ENCODE measurements at regions not wholly inside any gene's neighbourhood (a gene's known extent, or its start where the extent isn't known, plus 50 kb on each side); places are given as distances from the start of the nearest gene placed in this dataset.
A peak's percentile ranks its signal among the peaks of the same experiment; 100 is the strongest.

DNA sequence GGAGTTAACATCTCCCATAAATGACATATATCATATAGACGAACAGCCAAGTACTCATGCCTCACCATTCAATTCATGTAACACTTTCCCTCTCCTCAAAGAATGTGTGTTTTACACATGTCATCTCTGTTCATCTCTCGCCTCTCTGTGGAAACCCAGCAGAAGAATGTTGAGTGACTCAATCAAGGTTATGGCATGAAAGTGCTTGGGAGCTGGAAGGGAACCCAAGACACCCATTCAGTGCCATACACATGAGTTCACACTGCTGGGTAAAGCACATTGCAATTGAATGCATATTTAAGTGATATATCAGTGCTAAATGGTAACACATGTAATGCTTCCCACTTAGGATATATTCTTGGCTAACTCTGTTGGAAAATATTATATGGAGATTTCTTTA is 322.9 kb downstream of the PTEN start:
- Histone ChIP-seq H3K9ac (no peak overlapping the region), H3K27me3 (replicated peaks; ENCODE audit: insufficient read depth) (no peaks in the 10 kb centered on the region), H3F3A (ENCODE audit: insufficient read depth) (0 out of 2 replicates have a peak, but pooled peaks cover 6% of the 10 kb centered on the region), H3K4me1 (ENCODE audit: insufficient read depth) (peaks cover 14% of the 10 kb centered on the region), H2AFZ (no peak overlapping the region), H3K4me3 (0 out of 2 replicates have a peak overlapping the region, but pooled peaks have one; percentile 26), H3K36me3 (ENCODE audit: low read depth) (no peaks in the 10 kb centered on the region), H3K79me2 (ENCODE audit: insufficient read depth) (no peaks in the 10 kb centered on the region), H4K20me1 (ENCODE audit: insufficient read depth) (no peaks in the 10 kb centered on the region), H3K9me2 (ENCODE audit: insufficient read depth) (no peaks in the 10 kb centered on the region; the same call in 1 of the 2 replicates), H3K4me2 (ENCODE audit: unreplicated experiment) (peak overlapping the region; percentile 75), H3K9me3 (ENCODE audit: low read depth) (no peaks in the 10 kb centered on the region), H3K27ac (peak overlapping the region; percentile 20; the same call in 1 of the 2 replicates)
- WGBS, 2 experiments (ENCODE audit: low coverage in 1 of 2, low lambda C conversion rate in 2 of 2, missing lambda C conversion rate in 2 of 2), result 0 to 5% methylated on average over 2 of the region's 2 CpGs
- in situ Hi-C loops (cut with MboI), result no loop called here
- peak; percentile 95 for DNase-seq
- TF ChIP-seq EZH2 (IDR thresholded peaks at IDR 0.05; ENCODE audit: insufficient read depth, poor library complexity, severe bottlenecking) (no peak), EZH2phosphoT487 (IDR thresholded peaks at IDR 0.05; ENCODE audit: insufficient read depth, low read depth) (peak; percentile 85)

DNA sequence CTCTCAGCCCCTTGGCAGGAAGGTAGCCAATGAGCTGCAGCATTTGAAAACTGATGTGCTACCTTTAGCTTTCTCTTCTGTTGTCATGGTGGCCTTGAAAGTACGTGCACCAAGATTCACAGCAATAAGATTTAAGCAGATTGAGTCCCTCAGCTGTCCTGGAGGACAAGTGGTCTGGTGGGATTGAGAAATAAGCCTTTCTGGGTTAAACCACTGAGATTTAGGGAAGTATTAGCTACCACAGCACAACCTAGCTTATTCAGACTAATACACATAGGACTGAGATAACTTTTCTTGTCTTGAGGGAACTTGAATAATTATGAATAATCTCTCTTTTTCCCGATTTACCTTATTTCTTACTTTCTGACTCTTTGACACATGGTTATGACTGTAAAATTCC is 324.0 kb downstream of the PTEN start:
- 91 to 97% methylated on average over 2 of the region's 2 CpGs for WGBS, 2 experiments (ENCODE audit: low coverage in 1 of 2, low lambda C conversion rate in 2 of 2, missing lambda C conversion rate in 2 of 2)
- Histone ChIP-seq H3K27me3 (replicated peaks; ENCODE audit: insufficient read depth) (no peaks in the 10 kb centered on the region), H3K36me3 (ENCODE audit: low read depth) (no peaks in the 10 kb centered on the region), H3K9ac (no peak overlapping the region), H3K4me2 (ENCODE audit: unreplicated experiment) (no peak overlapping the region), H3F3A (ENCODE audit: insufficient read depth) (0 out of 2 replicates have a peak, but pooled peaks cover 6% of the 10 kb centered on the region), H3K4me3 (no peak overlapping the region), H3K9me3 (ENCODE audit: low read depth) (no peaks in the 10 kb centered on the region), H3K4me1 (ENCODE audit: insufficient read depth) (peaks cover 14% of the 10 kb centered on the region), H4K20me1 (ENCODE audit: insufficient read depth) (no peaks in the 10 kb centered on the region), H3K27ac (no peak overlapping the region), H3K79me2 (ENCODE audit: insufficient read depth) (no peaks in the 10 kb centered on the region), H3K9me2 (ENCODE audit: insufficient read depth) (no peaks in the 10 kb centered on the region; the same call in 1 of the 2 replicates), H2AFZ (no peak overlapping the region)
- TF ChIP-seq EZH2 (IDR thresholded peaks at IDR 0.05; ENCODE audit: insufficient read depth, poor library complexity, severe bottlenecking), result no peak
- TF ChIP-seq EZH2phosphoT487 (IDR thresholded peaks at IDR 0.05; ENCODE audit: insufficient read depth, low read depth), result no peak
- in situ Hi-C loops (cut with MboI), result no loop called here
- no peak for DNase-seq

DNA sequence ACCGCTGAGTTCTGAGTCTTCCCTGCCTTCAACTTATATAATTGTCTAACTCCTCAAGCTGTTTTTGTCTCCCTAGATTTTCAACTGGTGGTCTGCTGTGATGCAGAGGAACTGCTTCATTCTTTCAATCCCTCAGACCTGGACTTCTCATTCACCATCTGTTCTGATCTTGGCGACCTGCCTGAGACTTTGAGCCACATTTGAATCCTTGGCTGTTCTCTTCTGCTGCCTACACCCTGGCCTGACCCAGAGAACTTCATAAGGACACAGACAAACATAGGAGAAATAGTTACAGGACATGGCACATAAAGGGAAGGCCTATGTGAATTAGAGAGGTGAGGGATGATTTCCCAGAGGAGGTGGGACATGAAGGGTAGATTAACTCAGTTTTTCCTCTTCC is 326.7 kb downstream of the PTEN start:
- Histone ChIP-seq H3K9me3 (ENCODE audit: low read depth) (no peaks in the 10 kb centered on the region), H2AFZ (no peak overlapping the region), H3K27me3 (replicated peaks; ENCODE audit: insufficient read depth) (no peaks in the 10 kb centered on the region), H3K36me3 (ENCODE audit: low read depth) (no peaks in the 10 kb centered on the region), H3K9ac (no peak overlapping the region), H3K79me2 (ENCODE audit: insufficient read depth) (no peaks in the 10 kb centered on the region), H4K20me1 (ENCODE audit: insufficient read depth) (no peaks in the 10 kb centered on the region), H3K4me3 (no peak overlapping the region), H3K9me2 (ENCODE audit: insufficient read depth) (no peaks in the 10 kb centered on the region), H3K27ac (no peak overlapping the region), H3K4me2 (ENCODE audit: unreplicated experiment) (no peak overlapping the region), H3F3A (ENCODE audit: insufficient read depth) (peaks cover 17% of the 10 kb centered on the region; the same call in 1 of the 2 replicates), H3K4me1 (ENCODE audit: insufficient read depth) (peaks cover 26% of the 10 kb centered on the region)
- in situ Hi-C loops (cut with MboI), result no loop called here
- 60 to 62% methylated on average over 2 of the region's 2 CpGs for WGBS, 2 experiments (ENCODE audit: low coverage in 1 of 2, low lambda C conversion rate in 2 of 2, missing lambda C conversion rate in 2 of 2)
- no peak for TF ChIP-seq EZH2 (IDR thresholded peaks at IDR 0.05; ENCODE audit: insufficient read depth, poor library complexity, severe bottlenecking)
- no peak for TF ChIP-seq EZH2phosphoT487 (IDR thresholded peaks at IDR 0.05; ENCODE audit: insufficient read depth, low read depth)
- no peak for DNase-seq

DNA sequence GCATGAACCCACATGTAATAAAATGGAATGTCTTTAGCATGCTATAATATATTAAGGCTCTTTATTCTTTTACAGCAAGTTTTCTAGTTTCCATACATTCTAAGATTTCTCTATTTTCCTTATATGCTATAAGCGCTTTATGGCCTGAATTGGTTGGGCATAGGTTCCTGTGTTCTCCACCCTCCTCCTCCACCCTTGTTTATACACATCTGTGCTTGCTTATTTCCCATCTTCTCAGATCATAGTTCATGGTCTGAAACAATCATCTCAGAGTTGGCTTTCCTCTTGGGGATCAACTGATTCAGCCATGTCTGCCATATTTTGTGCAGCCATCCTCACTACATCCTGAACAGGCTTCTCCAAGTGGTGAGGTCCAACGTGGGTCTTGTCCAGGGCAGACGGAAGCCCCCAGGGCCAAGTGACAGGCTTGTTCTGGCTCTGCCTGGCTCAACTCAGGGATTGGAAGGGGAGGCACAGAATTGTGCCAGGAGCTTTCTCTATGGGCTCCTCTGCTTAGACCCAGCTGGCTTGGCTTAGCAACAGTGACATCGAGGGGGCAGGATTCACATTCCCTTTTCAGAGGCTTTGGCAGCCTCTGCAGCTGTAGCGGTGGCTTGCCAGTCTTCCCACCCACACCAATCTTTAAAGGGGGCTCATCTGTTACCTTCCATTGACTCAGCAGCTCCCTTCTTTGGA is 327.3 kb downstream of the PTEN start:
- Histone ChIP-seq H3K9me3 (ENCODE audit: low read depth) (no peaks in the 10 kb centered on the region), H3K4me1 (ENCODE audit: insufficient read depth) (peaks cover 22% of the 10 kb centered on the region), H3K9me2 (ENCODE audit: insufficient read depth) (no peaks in the 10 kb centered on the region), H3F3A (ENCODE audit: insufficient read depth) (peaks cover 18% of the 10 kb centered on the region; the same call in 1 of the 2 replicates), H3K79me2 (ENCODE audit: insufficient read depth) (no peaks in the 10 kb centered on the region), H3K36me3 (ENCODE audit: low read depth) (no peaks in the 10 kb centered on the region), H3K4me2 (ENCODE audit: unreplicated experiment) (no peak overlapping the region), H3K9ac (no peak overlapping the region), H3K27me3 (replicated peaks; ENCODE audit: insufficient read depth) (no peaks in the 10 kb centered on the region), H3K27ac (no peak overlapping the region), H4K20me1 (ENCODE audit: insufficient read depth) (no peaks in the 10 kb centered on the region), H3K4me3 (no peak overlapping the region), H2AFZ (no peak overlapping the region)
- in situ Hi-C loops (cut with MboI), result no loop called here
- WGBS, 2 experiments (ENCODE audit: low coverage in 1 of 2, low lambda C conversion rate in 2 of 2, missing lambda C conversion rate in 2 of 2), result 36 to 45% methylated on average over 5 of the region's 5 CpGs
- TF ChIP-seq EZH2 (IDR thresholded peaks at IDR 0.05; ENCODE audit: insufficient read depth, poor library complexity, severe bottlenecking) (no peak), EZH2phosphoT487 (IDR thresholded peaks at IDR 0.05; ENCODE audit: insufficient read depth, low read depth) (no peak)
- no peak for DNase-seq
